ENCODE measurements at regions not wholly inside any gene's neighbourhood (a gene's known extent, or its start where the extent isn't known, plus 50 kb on each side); places are given as distances from the start of the nearest gene placed in this dataset.
"Not testable (repeated sequence)": the region's sequence is repeated elsewhere in the genome, so short reads cannot be mapped to it uniquely, and the experiment has no call there.

GRCh38 chr22:23394525-23395326, 185.4 kb downstream of the IGLL1 start:
- no peak overlapping the region for H3K27ac Mint-ChIP-seq (ENCODE audit: unreplicated experiment)
- H3K36me3 Mint-ChIP-seq (ENCODE audit: low read depth), result no peaks in the 10 kb centered on the region
- no peaks in the 10 kb centered on the region for H3K9me3 Mint-ChIP-seq
- H3K4me1 Mint-ChIP-seq, result no peaks in the 10 kb centered on the region
- DNase-seq (ENCODE audit: low read depth, low spot score), result no peak
- no peak for TF ChIP-seq CTCF (conservative IDR thresholded peaks at IDR 0.05)
- H3K4me3 Mint-ChIP-seq, result no peak overlapping the region
- H3K27me3 Mint-ChIP-seq (ENCODE audit: low read depth), result no peaks in the 10 kb centered on the region

GRCh38 chr22:23393721-23394320, 186.3 kb downstream of the IGLL1 start:
- DNase-seq (ENCODE audit: low read depth, low spot score), result no peak

GRCh38 chr22:23393199-23393598, 186.9 kb downstream of the IGLL1 start:
- H3K27ac Mint-ChIP-seq (ENCODE audit: unreplicated experiment); H3K4me3 Mint-ChIP-seq; H3K36me3 Mint-ChIP-seq (ENCODE audit: low read depth); H3K27me3 Mint-ChIP-seq (ENCODE audit: low read depth); H3K4me1 Mint-ChIP-seq; H3K9me3 Mint-ChIP-seq; DNase-seq (ENCODE audit: low read depth, low spot score): not testable (repeated sequence)

More at GRCh38 chr22:23393721-23394320, 186.3 kb downstream of the IGLL1 start:
- Mint-ChIP-seq H3K9me3 (no peaks in the 10 kb centered on the region), H3K4me1 (no peaks in the 10 kb centered on the region), H3K27me3 (ENCODE audit: low read depth) (no peaks in the 10 kb centered on the region), H3K27ac (ENCODE audit: unreplicated experiment) (no peak overlapping the region), H3K36me3 (ENCODE audit: low read depth) (no peaks in the 10 kb centered on the region), H3K4me3 (no peak overlapping the region)
- no peak for TF ChIP-seq CTCF (conservative IDR thresholded peaks at IDR 0.05)

- Mint-ChIP-seq H3K4me3 (no peak overlapping the region), H3K9me3 (no peaks in the 10 kb centered on the region), H3K27me3 (ENCODE audit: low read depth) (no peaks in the 10 kb centered on the region), H3K27ac (ENCODE audit: unreplicated experiment) (no peak overlapping the region), H3K36me3 (ENCODE audit: low read depth) (no peaks in the 10 kb centered on the region), H3K4me1 (no peaks in the 10 kb centered on the region)
- no peak for TF ChIP-seq CTCF (conservative IDR thresholded peaks at IDR 0.05)
- DNase-seq (ENCODE audit: low read depth, low spot score), result no peak
Measured at GRCh38 chr22:23392420-23393121, 187.5 kb downstream of the IGLL1 start.

- Mint-ChIP-seq H3K27me3 (ENCODE audit: low read depth) (no peaks in the 10 kb centered on the region), H3K4me3 (no peak overlapping the region), H3K4me1 (no peaks in the 10 kb centered on the region), H3K9me3 (no peaks in the 10 kb centered on the region), H3K36me3 (ENCODE audit: low read depth) (no peaks in the 10 kb centered on the region), H3K27ac (ENCODE audit: unreplicated experiment) (no peak overlapping the region)
- TF ChIP-seq CTCF (conservative IDR thresholded peaks at IDR 0.05), result no peak
- no peak for DNase-seq (ENCODE audit: low read depth, low spot score)
Measured at GRCh38 chr22:23391022-23391421, 189.1 kb downstream of the IGLL1 start.

Measured in neural crest cell (in vitro differentiated cells).